ENCODE measurements at regions not wholly inside any gene's neighbourhood (a gene's known extent, or its start where the extent isn't known, plus 50 kb on each side); places are given as distances from the start of the nearest gene placed in this dataset.

DNA sequence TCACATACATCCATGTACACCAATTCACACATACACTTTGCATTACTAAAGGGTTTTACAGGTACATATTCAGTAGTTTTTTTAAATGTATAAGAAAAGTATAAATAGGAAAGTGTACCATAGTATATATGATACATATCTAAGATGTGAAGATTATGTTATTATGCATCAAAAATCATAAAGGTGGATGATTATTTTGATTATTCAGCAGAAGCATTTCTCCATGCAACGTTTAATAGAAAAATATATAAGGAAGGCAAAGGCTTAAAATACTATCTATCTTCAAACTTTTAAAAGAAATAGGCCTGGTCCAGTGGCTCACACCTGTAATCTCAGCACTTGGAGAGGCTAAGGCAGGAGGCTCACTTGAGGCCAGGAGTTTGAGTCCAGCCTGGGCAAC lies 133.5 kb upstream of the KLF3 start:
- TF ChIP-seq, protein P1, sequence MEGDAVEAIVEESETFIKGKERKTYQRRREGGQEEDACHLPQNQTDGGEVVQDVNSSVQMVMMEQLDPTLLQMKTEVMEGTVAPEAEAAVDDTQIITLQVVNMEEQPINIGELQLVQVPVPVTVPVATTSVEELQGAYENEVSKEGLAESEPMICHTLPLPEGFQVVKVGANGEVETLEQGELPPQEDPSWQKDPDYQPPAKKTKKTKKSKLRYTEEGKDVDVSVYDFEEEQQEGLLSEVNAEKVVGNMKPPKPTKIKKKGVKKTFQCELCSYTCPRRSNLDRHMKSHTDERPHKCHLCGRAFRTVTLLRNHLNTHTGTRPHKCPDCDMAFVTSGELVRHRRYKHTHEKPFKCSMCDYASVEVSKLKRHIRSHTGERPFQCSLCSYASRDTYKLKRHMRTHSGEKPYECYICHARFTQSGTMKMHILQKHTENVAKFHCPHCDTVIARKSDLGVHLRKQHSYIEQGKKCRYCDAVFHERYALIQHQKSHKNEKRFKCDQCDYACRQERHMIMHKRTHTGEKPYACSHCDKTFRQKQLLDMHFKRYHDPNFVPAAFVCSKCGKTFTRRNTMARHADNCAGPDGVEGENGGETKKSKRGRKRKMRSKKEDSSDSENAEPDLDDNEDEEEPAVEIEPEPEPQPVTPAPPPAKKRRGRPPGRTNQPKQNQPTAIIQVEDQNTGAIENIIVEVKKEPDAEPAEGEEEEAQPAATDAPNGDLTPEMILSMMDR (IDR thresholded peaks at IDR 0.05; ENCODE audit: low read length) = no peak
- TF ChIP-seq EZH2 (IDR thresholded peaks at IDR 0.05; ENCODE audit: borderline replicate concordance, low read length) = no peak

Data from OCI-LY1 (cell line).